Medulla oblongata (tissue), 1 donor: ENCODE measurements at regions not wholly inside any gene's neighbourhood (a gene's known extent, or its start where the extent isn't known, plus 50 kb on each side); places are given as distances from the start of the nearest gene placed in this dataset.
"Not testable (repeated sequence)": the region's sequence is repeated elsewhere in the genome, so short reads cannot be mapped to it uniquely, and the experiment has no call there.

Source experiments
- DNase-seq: peaks from one replicate; pipeline ENCODE4 v3.0.0-alpha.2; 2015; ENCODE audit errors: extremely low spot score

DNA sequence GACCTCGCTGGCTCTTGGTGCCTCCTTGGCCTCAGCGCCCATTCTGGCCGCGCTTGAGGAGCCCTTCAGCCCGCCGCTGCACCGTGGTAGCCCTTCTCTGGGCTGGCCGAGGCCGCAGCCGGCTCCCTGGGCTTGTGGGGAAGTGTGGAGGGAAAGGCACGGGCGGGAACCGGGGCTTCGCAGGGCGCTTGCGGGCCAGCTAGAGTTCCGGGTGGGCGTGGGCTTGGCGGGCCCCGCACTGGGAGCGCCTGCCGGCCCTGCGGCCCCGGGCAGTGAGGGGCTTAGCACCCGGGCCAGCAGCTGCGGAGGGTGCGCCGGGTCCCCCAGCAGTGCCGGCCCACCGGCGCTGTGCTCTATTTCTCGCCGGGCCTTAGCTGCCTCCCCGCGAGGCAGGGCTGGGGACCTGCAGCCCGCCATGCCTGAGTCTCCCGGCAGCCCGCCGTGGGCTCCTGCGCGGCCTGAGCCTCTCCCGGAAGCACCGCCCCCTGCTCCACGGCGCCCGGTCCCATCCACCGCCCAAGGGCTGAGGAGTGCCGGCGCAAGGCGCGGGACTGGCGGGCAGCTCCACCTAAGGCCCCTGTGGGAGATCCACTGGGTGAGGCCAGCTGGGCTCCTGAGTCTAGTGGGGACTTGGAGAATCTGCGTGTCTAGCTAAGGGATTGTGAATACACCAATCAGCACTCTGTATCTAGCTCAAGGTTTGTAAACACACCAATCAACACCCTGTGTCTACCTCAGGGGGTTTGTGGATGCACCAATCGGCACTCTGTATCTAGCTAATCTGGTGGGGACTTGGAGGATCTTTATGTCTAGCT is 141.1 kb downstream of the SLCO4C1 start:
- DNase-seq = not testable (repeated sequence)

DNA sequence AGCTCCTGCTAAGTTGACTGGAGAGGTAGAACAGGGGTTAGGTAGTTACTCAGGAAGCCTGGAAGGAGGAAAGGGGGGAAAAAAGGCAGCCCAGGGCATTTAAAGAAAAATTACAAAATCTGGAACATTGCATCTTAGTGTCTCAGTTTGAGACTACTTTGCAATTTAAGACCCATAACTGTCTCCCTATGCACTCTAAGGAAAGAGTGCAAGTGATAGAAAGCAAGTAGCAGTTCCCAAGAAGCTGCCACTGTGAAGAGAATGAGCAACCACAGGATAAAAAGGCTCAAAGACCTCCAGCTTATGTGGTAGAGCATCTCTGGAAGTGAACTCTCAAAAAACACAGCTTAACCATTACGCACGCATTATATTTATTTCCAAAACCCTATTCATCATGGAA is 141.8 kb downstream of the SLCO4C1 start:
- DNase-seq = no peak

DNA sequence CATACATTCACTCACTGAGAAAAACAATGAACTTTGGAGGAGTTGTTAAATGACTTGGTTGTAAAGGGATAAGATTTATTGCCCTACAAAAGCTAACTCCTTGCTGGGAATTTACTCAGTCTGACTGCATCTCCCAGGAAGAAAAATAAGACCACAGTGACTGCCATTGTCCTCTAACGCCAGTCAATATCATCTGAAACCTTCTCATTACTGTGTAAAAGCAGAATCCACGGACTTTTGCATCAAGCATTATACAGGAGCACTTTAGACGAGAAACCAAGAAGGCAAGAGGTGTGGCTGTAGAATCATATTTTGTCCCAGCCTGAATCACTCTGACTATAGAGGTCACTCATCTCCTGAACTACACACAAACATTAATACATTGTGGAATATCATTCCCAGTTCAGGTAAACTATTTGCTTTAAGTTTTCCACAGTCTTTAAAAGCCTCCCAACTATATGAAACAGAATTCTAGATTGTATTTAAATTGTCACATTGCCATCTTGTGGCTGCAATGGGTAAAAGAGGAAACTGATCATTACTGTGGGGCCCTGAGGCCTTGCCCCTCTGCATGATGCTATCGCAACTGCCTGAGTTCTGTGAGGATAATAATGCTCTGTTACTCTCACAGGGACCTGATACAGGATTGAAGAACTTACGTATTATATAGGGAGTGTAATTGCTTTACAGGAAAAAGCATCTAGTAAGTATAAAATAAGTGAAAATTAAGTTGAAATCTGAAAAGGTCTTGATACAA is 142.9 kb downstream of the SLCO4C1 start:
- peak; percentile 43 for DNase-seq

DNA sequence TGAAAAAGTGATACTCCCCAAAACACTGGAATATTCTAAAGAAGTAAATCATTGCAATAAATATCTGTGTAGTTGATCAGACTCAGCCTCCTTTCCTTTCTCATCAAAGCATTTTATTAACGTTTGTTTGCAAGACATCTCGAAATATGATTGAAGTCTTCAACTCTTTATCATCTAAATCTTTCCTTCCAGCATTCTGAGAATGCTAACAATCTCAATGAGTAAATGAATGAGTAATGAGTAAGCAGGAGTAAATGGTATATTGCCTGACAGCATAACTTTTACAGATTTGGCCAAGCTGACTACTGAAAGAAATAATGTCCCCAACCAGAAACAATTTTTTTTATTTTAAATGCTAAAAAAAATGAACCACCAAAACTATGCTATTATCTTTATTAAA is 157.1 kb downstream of the SLCO4C1 start:
- DNase-seq = no peak

DNA sequence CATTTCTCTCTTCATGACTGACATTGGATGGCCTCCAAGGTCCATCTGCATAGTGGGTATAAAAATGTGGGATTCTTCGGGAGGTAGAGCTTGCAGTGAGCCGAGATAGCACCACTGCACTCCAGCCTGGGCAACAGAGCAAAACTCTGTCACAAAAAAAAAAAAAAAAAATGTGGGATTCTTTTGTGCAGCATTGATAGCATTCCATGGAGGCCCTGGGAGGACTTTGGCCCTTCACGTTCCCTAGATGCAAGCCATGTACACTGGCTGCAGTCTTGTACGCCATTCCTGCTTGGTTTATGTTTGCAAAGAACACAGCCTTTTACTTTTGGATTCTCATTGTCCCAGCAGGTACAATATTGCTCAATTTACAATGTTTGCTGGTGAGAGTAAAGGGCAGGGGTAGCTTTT is 157.8 kb downstream of the SLCO4C1 start:
- DNase-seq = no peak

DNA sequence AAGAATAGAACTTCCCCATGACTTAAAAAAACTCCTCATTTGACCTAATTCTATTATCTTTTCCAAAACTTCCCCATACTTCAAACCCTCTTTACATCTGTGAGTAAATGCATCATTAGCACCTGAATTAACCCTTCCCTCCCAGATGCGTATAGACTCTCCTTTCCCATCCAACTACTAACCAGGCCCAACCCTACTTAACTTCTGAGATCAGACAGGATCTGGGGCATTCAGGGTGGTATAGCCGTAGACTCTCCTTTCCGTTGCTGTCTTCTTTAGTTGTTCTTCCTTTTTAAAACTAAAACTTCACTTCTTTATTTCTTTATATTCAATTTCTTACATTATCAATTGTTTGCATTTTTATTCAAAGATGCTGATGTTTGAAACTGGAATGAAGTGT is 165.2 kb downstream of the SLCO4C1 start:
- DNase-seq = no peak

DNA sequence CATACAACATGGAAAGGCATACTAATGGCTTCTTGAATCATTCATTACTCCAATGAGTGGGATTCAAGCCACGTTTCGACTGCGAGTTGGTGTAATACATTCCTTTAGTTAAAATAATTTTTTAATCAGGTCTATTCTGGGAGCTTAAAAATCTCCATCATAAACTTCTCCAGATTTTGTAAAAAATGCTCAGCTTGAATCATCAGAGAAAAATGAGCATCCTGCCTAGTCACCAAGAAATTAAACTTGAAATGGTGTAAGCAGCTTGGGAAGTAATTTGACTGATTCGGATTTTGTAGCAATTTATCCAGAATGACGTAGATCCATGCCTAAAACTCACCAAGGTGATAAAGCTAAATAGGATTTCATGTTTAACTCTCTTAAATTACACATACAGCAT is 165.7 kb downstream of the SLCO4C1 start:
- no peak for DNase-seq

DNA sequence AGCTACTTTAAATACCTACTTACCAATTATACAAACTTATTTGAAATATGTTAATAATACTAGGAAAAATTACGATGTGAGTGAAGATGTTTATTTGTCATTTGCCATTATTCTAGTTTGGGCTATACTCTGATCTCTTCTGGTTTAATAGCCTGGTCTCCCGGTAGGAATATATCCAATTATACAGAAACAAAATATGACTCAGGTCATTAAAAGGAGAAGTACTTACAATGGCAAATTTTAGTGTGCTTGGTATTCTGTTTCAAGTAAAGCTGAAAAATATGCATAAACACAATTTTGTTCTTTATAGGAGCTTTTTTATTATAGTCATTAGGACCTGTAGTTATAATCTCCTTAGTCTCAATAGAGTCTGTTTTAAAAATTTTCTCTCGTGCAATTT is 176.8 kb downstream of the SLCO4C1 start:
- no peak for DNase-seq

DNA sequence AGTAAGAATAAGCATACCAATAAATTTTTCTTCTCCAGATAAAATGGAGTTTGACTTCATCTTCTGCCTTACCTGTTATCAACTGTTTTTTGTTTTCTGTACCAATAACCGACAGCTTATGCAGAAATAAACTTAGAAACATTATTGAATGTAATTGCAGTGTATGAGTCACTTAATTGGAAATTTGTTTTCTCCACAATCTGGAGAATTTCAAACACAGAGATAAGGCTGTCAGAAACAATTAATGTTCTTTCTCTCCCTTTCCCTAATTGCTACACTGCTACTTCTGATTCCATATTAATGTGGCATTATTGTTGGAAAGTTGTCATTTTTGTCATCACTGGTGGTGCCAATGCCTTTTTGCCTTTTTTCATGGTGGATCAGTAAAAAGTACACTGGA is 180.3 kb downstream of the SLCO4C1 start:
- no peak for DNase-seq

DNA sequence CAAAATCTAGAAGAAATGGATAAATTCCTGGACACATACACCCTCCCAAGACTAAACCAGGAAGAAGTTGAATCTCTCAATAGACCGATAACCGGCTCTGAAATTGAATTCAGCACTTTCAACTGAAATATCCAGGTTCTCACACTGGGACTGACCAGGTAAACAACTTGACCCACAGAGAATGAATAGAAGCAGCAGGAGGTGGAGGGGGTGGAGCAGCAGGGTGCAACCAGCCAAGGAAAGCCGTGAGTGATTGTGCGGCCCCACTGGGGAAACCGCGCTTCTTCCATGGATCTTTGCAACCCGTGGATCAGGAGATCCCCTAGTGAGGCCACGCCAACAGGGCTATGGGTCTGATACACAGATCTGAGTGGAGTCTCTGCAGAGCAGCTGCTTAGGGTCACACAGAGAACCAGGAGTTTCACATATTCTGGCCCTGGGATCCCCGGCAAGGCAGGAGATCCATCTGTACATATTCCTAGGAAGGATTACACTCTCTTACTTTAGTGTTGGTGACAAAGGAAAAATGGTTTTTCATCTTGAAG is 181.5 kb downstream of the SLCO4C1 start:
- no peak for DNase-seq

DNA sequence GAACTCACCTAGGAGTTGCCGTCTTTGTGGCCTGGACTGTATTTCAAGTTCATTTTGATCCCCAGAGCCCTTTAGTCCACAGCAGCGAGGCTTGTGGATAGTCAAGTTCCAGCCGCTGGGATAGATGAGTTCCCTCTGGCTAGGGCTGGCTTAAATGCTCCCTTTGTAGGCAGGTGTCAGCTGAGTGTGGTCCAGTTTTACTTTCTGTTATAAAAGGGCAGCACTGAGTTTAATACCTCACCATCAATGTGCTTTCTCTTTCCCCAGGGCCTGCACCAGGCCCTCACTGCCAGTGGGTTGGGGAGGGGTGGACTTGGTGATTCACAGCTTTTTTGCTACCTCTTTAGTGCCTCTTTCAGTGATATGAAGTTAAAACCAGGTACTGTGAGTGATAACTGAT is 188.2 kb downstream of the SLCO4C1 start:
- no peak for DNase-seq

DNA sequence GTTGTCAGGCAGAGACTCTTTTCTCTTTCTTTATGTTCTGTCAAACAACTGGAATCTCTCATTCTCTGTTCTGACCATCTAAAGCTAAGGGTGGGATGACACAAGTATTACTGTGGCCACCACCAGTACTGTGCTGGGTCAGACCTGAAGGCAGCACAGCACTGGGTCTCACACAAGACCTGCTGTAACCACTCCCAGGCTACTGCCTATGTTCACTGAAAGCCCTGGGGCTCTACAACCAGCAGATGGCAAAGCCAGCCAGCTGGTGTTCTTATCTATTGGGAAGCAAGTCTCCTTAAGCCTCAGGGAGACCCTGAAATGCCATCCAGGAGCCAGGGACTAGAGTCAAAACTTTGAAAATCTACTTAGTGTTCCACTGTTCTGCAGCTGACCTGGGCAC is 189.5 kb downstream of the SLCO4C1 start:
- no peak for DNase-seq

DNA sequence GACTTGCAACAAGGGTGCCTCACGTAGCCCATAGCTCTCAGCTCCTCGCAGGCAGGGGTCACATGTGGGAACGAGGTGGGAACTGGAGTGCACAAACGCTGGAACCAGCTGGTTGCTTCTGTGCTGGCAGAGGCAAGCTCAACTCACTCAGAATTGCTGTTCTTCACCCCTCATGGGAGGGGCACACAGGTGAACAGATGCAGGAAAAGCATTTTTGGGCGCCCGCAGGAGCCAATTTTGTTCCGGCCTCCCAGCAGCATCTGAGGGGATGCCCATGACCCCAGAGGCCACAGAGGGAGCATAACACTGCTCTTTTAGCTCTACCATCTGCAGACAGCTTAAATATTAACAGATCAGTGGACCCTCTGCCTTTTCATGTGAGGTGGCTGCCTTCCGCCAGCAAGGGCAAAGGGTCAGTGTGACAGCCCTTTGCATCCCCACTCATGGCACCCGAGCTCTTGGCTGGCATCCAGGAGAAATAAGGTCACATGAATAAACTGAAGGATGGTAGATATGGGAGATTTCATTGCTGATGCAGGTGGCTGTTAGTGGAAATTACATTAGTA is 196.2 kb downstream of the SLCO4C1 start:
- DNase-seq = no peak

DNA sequence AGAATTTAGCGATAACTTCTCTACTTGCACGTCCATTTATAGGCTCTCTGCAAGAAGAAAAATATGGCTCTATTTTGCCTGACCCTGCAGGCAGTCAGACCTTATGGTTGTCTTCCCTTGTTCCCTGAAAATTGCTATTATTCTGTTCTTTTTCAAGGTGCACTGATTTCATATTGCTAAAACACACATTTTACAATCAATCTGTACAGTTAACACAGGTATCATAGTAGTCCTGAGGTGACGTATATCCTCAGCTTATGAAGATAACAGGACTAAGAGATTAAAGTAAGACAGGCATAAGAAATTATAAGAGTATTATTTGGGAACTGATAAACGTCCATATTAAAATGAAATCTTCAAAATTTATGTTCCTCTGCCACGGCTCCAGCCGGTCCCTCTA is 197.0 kb downstream of the SLCO4C1 start:
- not testable (repeated sequence) for DNase-seq

DNA sequence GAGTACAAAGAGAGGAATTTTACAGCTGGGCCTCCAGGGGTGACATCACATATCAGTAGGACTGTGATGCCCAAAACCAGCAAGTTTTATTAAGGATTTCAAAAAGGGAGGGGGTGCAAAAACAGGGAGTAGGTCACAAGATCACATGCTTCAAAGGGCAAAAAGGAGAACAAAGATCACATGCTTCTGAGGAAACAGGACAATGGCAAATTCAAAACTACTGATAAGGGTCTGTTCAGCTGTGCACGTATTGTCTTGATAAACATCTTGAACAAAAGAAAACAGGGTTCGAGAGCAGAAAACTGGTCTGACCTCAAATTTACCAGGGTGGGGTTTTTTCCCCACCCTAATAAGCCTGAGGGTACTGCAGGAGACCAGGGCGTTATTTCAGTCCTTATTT is 197.5 kb downstream of the SLCO4C1 start:
- not testable (repeated sequence) for DNase-seq

DNA sequence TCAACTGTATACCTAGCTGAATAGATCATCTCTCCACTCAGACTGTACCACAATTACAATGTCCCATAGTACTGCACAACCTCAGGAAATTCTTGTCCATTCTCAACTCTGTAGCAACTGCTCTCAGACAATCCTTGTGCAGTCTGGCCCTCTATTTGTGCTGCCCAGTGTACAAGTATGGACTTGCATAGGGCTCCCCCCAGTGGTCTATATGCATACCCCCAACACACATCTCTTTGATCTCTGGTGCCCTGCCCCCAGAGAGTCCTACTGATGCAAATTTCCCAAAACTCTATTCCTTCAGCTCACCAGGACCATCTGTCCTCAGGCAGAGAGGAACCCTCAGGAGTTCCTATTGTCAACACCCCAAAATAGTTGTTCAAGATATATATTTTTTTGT is 205.3 kb downstream of the SLCO4C1 start:
- DNase-seq = no peak

DNA sequence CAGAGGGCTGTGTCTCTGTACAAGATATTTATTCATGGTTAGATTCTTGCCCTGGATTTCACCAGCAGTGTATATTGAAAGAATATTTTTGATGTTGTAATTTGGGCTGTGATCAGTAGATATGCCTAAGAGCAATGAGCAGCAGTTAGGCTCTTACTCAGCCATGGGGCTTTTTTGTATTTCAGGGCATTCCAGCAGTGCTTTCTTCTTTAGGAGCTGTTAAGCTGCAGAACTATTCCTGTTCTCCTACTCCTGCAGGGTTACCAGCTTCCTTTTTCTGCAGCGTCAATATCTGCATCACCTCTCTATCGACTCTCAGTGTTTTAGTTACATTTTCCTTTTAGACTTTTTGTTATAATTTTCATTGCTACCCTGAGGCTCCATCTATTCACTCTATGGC is 206.2 kb downstream of the SLCO4C1 start:
- no peak for DNase-seq

DNA sequence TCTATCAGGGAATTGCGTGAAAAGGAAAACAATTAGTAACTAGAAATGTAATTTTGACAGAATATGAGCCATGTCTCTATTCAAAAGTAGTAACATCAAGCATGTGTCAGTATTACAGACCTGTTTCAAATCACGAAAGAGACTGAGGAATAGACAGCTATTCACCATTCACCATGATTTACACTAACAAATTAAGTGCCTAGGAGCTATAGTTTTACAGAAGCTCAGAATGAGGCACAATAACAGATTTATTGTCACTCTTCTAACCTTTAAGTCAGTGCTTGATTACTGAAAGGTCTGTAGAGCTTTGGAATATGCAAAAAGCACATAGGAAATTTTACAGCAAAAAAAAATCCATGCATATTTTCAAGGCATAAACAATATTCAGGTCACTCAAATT is 208.2 kb downstream of the SLCO4C1 start:
- no peak for DNase-seq

DNA sequence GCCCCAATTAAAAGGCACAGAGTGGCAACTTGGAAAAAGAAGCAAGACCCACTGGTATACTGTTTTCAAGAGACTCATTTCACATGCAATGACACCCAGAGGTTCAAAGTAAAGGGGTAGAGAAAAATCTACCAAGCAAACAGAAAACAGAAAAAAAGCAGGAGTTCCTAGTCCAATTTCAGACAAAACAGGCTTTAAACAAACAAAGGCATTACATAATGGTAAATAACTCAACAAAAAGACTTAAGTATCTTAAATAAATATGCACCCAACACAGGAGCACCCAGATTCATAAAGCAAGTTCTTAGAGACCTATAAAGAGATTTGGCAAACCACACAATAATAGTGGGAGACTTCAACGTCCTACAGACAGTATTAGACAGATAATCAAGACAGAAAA is 215.8 kb downstream of the SLCO4C1 start:
- no peak for DNase-seq

DNA sequence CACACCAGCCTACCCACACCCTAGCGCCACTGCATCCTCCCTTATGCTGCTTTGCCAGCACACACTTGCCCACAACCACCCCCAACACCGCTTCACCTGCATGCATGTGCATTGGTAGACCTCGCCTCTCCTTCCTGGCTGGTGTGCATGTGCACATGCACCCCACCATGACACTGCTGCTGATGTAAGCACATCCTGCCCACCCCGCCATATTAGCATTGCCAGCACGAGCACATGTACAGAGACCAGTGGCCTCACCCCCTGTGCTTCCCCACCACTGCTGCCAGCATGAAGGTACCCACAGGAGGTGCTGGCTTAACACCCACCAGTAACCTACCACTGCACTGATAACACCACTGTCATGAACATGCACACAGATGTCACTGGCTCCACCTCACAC is 218.2 kb downstream of the SLCO4C1 start:
- no peak for DNase-seq

DNA sequence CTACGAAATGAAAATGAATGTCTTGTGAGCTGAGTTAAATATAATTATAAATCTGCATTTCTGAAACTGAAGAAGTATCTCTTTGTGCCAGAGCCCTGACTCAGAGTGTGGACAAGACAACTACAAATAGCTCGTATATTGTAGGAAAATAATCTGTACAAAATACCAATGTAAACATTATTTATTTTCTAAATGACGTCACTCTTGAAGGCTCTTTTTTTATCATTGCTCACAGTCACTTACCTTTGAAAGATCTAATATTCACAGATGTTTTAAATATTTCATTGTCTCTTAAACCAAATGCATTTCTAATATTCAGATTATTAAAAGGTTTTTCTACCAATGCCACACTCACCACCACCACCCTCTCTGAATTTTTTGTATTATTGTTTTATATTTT is 226.1 kb downstream of the SLCO4C1 start:
- DNase-seq = no peak

DNA sequence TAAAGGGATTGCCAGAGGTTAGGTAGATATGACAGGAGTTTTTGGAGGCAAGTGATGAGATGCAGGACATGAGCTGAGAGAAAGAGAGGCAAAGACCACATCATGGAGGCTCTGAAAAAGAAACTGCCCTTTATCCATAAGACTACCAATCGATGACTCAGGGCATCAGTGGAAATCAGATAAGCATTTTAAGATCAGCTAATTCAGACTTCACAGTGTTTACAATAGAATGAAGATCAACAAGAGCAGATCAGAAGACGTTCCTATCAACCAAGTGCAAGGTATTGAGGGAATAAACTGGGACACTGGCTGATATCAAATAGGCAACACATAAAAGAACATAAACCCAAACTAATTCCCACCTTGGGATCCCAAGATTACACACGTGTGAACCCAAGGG is 227.2 kb downstream of the SLCO4C1 start:
- no peak for DNase-seq

DNA sequence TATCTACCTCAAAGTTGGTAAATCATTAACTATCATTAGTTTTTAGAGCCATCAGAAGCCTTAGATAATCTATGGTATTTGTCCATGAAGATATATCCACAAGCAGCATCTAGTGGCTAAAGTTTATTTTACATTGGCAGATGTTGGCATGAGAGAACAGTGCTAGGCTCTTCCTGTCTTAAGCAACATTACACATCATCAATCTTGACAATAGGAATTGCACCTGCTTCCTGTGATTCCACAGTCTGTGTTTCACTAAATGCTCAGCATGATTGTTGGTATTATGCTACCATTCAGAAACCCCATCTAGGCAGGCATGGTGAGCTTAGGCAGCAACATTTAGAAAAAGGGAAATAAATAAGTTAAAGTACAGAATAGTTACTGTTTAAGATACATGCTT is 246.6 kb downstream of the SLCO4C1 start:
- DNase-seq = no peak
